Thyroid gland (tissue), 4 donors: ENCODE measurements at regions not wholly inside any gene's neighbourhood (a gene's known extent, or its start where the extent isn't known, plus 50 kb on each side); places are given as distances from the start of the nearest gene placed in this dataset.

Source experiments
- POLR2A ChIP-seq, 2 donors: fragments of 450-650 bp; IDR thresholded peaks; one replicate each; pipeline ENCODE4 v1.6.1; 2017; ENCODE audit warnings: antibody characterized with exemption in 2 of 2, mild to moderate bottlenecking in 2 of 2, moderate library complexity in 1 of 2
- TF ChIP-seq, protein P1 (sequence below), 6 experiments: fragments of 200-600 bp in 3 of 6; fragments of 450-650 bp in 3 of 6; sonication (generic) in 3 of 6; IDR thresholded peaks; one replicate each; pipeline ENCODE4 v1.5.1; 2016 to 2019; ENCODE audit warnings: antibody characterized with exemption in 6 of 6, mild to moderate bottlenecking in 2 of 6, inconsistent platforms in 1 of 6, moderate library complexity in 1 of 6

- TF ChIP-seq, protein P1, sequence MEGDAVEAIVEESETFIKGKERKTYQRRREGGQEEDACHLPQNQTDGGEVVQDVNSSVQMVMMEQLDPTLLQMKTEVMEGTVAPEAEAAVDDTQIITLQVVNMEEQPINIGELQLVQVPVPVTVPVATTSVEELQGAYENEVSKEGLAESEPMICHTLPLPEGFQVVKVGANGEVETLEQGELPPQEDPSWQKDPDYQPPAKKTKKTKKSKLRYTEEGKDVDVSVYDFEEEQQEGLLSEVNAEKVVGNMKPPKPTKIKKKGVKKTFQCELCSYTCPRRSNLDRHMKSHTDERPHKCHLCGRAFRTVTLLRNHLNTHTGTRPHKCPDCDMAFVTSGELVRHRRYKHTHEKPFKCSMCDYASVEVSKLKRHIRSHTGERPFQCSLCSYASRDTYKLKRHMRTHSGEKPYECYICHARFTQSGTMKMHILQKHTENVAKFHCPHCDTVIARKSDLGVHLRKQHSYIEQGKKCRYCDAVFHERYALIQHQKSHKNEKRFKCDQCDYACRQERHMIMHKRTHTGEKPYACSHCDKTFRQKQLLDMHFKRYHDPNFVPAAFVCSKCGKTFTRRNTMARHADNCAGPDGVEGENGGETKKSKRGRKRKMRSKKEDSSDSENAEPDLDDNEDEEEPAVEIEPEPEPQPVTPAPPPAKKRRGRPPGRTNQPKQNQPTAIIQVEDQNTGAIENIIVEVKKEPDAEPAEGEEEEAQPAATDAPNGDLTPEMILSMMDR (IDR thresholded peaks at IDR 0.05): no peak
- no peak for TF ChIP-seq POLR2A (IDR thresholded peaks at IDR 0.05)
Measured at GRCh38 chr9:88641456-88642240, 106.7 kb downstream of the NXNL2 start.
